HK-2 (cell line): ENCODE measurements at regions not wholly inside any gene's neighbourhood (a gene's known extent, or its start where the extent isn't known, plus 50 kb on each side); places are given as distances from the start of the nearest gene placed in this dataset.
A peak's percentile ranks its signal among the peaks of the same experiment; 100 is the strongest.
"Not testable (repeated sequence)": the region's sequence is repeated elsewhere in the genome, so short reads cannot be mapped to it uniquely, and the experiment has no call there.

Experiments used
- DNase-seq: peaks from one replicate; pipeline ENCODE4 v3.0.0-alpha.2; 2018; ENCODE audit not compliant: unreplicated experiment

DNA sequence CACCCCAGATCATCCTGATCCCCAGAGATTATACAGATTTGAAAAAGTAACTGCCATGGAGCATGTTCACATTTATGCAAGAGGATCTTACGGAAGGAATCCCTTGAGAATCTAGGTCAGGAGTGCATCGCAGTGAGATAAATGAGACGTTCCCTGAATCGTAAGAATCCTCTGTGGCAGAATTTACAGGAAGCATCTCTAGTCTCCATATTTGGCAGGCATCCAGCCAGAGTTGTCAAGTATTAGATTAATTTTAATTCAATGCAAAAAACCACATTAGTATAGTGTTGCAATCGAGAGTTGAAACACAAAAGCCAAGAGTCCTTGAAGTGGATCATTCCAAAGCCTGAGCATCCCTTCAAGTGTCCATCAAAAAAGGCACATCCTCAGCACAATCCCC lies 100.8 kb downstream of the RRAGC start:
- no peak for DNase-seq

DNA sequence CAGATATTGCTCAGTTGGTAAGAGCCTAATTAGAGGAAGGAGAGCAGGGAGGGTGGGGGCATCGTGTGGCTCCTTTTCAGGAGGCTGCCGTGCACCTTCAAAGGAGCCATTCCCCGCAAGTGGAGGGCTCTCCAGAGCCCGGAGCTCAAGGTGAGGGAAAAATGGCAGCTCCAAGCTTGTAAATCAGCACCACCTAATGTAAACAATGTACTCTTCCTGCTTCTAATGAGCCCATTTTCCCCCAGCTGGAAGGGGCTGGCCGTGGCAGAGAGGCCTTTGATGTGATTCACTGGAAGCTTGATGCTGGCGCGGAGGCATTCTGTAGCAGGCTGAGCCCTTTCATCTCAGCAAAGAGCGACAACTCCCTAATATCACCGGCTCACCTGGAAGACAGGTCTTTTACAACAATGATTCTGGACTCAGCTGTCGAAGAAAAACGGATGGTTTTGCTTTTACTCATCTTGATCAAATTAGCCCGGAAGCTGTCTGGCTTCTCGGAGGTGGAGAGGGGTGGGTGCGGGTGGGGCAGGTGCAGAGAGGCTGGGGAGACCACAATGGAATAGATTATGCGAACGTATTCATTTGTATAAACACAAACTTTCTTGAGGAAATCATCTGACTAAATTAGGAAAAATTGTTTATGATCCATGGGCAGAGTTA lies 112.5 kb downstream of the RRAGC start:
- DNase-seq: no peak

DNA sequence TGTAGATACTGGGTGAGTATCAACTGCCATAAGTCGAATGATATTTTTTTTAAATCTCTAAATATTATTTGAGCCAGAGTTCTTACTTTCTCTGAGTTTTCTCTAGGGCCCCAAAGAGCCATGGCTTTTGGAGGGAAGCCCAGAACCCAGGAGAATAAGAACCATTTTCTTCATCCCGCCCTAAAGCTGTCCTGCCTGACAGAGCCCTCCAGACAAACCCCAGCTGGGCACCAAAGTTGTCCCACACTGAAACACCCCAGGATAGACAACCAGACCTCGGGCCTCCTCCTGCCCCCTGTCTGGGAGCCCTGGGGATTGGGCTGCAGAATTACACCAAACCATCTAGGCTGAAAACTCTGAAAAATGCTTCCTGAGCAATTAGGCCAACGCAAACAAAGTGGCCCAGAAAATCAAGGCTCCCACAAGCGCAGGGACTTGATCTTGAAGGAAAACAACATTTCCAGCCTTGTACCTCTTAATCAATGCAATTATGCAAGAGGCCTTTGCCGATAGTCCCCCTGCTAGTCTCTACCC lies 113.1 kb downstream of the RRAGC start:
- no peak for DNase-seq

DNA sequence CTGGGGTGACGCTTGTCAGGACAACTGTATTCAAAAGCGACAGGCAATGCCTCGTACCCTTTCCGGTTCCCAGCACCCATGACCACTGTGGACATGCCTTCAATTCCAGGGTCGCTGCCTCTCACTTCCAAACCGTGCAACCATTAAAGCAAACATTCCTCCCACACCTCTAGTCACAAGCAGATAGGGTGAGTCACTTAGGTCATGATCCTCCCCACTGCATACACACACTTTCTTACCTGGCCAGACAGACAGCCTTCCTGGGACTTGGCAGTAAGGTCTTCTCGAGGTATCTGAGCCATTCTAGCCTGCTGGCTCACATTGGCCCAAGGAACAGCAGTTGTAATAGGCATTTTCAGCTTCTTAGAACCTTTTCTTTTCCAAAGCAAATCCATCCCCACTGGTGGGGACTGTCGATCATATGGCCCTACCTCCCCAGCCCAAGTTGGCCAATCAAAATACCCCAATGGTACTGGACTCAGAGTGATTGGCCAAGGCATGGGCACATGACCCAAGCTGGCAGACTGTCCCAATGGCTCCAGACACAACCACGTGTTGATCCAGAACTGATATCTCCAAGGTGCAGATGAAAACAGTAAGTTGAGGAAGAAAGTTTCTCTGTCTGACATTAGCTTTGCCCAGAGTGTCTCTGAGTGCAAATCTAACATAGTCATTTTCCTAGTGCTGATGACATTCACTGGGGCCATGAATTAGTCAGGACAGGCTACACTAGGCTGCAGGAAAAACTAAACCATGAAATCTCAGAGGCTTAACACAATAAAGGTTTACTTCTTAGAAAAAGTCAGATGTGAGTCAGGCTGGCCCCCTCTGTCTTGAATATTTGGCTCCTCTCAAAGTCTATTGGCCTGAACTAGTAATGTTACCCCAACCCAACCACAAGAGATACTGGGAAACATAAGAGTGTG lies 113.8 kb downstream of the RRAGC start:
- no peak for DNase-seq

- DNase-seq: no peak
Measured at GRCh38 chr1:38744452-38745350, 114.9 kb downstream of the RRAGC start.

DNA sequence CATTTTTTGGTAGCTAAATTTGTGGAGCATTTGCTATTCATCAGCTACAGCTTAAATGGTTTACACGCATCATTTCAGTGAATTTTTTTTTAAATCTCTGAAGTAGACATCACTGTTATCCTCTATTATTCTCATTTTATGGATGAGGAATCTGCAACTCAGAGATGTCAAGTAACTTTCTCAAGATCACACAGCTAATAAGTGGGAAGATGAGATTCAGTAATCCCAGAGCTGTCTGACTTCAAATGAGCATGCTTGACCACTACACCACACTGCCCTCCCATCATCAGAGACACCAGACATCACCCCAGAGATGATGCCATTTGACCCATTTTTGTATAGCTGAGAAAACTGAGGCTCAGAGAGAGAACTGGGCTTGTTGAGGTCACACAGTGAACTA lies 116.4 kb downstream of the RRAGC start:
- no peak for DNase-seq

DNA sequence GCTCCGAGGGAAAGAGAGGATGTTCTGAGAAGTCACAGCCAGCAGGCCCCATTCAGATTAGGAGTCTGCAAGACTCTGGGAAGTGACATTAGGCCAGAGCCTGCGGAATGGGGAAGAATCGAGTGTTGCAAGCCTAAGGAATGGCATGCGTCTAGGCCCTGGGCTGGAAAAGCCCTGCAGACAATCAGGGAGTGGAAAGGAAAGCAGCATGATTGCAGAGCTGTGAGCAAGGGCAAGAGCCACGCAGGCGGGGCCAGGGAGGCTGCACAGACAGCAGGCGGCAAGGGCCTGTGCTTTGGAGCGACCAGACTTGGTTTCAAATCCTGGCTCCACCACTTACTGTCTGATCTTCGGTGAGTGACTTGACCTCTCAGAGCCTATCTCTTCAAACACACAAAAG lies 118.2 kb downstream of the RRAGC start:
- no peak for DNase-seq

DNA sequence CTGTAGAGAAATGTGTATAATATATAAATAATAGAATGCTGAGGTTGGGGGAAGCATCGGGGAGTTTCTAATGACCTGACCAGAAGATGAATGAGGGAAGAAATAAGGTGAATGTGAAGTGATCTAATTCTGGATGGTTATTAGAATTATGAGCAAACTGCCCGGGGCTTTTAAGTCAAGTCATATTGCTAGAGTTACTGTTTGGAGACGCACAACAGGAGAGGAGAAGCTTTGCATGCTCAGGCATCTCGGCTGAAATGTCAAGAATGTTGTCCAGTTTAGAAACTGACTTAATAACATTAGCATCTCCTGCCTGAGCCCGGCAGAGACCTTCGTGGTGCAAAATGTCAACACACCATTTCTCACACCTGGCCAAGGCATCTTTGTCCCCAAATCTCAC lies 119.1 kb downstream of the RRAGC start:
- no peak for DNase-seq

GRCh38 chr1:38738207-38738606 lies 121.4 kb downstream of the RRAGC start:
- DNase-seq: no peak

DNA sequence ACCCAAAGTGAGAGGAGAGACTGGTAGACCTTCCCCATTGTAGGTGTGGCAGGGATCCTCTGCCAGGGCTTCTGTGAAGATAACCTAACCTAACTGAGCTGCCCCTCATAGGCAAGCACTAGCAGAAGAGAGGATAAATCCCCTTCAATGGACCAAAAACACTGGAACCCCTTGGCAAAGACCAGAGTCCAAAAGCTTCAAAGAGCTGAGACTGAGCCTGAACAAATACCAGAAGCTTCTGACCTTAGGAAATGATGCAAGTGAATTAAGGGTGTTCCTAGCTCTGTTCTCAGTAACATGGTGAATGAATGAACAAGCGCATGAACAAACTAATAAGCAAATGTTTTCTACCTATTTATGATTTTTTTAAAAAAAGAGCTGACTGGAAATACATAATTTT lies 123.2 kb downstream of the RRAGC start:
- DNase-seq: no peak

DNA sequence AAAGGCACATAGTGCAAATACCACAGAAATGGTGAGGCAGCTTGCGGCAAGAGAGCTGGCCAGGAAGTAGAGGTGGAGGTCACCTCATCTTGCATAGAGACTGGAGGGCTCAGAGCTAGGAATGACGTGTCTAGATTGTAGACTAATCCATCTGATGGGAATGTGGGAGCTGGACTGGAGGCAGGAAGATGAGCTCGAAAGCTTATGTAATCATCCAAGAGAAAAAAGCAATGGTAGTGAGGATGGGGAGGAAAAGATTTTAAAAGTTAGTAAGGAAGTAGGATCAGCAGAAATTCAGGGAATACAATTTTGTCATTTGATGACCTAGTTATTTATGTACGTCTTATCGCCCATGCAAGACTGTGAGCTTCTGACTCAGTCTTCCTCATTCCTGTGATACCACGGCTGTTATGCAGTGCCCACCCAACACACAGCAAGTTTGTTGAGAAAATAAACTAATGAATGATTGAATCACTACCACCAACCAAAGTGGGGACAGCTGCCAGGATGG lies 123.9 kb downstream of the RRAGC start:
- no peak for DNase-seq

- DNase-seq: no peak
Measured at GRCh38 chr1:38733761-38734160, 125.8 kb downstream of the RRAGC start.

GRCh38 chr1:38730511-38731397 lies 128.8 kb downstream of the RRAGC start:
- no peak for DNase-seq

GRCh38 chr1:38728585-38728908 lies 131.0 kb downstream of the RRAGC start:
- no peak for DNase-seq

- peak; percentile 18 for DNase-seq
Measured at GRCh38 chr1:38727684-38728584, 131.6 kb downstream of the RRAGC start.

DNA sequence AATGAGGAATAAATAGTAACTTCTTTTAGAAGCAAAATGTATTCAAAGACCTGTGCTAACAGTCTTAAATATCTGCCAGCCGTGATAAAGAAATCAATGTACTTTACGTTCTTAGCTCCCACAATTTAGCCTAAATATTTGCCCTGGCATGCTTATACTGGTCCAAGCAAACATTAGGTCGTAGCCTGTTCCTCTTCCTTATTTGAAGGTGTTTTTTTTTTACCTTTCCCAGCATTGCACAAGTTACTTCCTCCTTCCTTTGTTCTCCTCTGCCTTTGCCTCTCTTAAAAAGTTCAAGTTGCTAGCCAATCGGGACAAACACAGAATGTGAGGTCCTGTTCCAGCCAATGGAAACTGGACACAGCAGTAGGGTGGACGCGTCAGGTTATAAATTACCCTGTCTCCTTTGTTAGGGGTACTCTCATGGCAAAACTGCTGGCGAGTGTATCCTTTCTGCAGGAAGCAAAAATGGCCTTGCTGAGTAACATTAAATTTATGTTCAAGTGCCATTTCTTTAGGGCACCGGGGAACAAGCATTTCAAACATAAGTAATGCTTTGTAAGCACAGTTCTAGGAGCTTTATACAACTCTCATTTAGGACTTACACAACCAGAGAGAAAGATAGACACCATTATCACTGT lies 134.1 kb downstream of the RRAGC start:
- DNase-seq: not testable (repeated sequence)

DNA sequence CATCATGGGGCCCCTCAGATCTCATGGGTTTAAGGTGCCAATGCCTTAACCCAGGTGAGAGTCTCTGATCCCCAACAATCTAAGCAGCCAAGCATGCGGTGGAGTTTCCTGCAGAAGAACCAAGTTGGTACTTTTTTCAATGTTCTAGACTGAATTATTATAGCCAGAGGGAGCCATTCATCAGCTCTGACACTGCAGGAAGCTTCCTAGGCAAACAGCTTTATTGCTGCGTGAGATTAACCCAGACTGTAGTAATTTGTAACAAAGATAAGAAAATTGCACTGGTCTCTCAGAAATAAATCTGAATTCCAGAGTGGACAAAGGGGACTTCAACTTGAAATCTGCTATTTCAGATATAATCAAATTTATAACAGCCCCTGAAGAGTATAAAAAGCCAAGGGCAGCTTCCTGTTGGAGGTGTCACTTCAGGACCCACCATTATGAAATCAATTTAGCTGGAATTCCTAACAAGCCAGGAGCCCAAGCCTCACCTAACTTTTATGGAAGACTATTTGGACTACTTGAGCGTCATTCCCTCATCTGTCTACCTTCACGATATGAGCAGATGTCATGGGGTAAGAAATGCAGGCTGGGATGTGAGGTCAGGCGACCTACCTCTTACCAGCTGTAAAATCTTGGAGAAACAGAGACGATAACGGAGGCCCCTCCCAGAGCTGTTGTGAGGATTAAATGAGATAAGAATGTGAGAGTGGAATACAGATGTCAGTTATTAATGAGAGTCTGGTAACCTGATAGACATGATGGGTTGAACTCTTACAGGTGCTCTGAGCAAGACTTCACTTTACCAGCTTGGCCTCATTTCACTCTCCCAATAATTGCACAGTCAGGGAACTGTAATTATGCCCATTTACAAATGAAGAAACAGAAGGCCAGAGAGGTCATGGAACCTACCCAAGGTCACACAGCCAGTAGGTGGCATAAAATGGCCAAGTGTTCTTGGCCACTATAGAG lies 135.1 kb downstream of the RRAGC start:
- no peak for DNase-seq

- no peak for DNase-seq
Measured at GRCh38 chr1:38721816-38722215, 137.8 kb downstream of the RRAGC start.
